HG03103 (cell line): ENCODE measurements at regions not wholly inside any gene's neighbourhood (a gene's known extent, or its start where the extent isn't known, plus 50 kb on each side); places are given as distances from the start of the nearest gene placed in this dataset.
"Not testable (repeated sequence)": the region's sequence is repeated elsewhere in the genome, so short reads cannot be mapped to it uniquely, and the experiment has no call there.

Experiments used
- ATAC-seq: cut with Tn5 transposase; IDR thresholded peaks from one replicate; pipeline ENCODE4 v1.9.1; 2021; ENCODE audit warnings: low read depth; ENCODE audit not compliant: unreplicated experiment

DNA sequence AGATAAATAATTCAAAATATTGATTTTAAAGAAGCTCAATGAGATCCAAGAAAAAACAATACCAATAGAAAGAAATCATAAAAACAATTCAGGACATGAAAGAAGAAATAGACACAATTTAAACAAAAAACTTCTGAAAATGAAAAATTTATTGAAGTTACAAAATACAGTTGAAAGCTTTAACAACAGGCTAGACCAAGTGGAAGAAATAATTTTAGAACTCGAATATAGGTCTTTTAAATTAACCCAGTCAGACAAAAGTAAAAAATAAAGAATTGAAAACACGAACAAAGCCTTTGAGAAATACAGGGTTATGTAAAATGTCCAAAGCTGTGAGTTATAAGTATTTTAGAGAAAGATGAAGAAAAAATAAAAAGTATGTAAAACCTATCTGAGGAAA lies 152.4 kb upstream of the SMIM30 start:
- no peak for ATAC-seq

DNA sequence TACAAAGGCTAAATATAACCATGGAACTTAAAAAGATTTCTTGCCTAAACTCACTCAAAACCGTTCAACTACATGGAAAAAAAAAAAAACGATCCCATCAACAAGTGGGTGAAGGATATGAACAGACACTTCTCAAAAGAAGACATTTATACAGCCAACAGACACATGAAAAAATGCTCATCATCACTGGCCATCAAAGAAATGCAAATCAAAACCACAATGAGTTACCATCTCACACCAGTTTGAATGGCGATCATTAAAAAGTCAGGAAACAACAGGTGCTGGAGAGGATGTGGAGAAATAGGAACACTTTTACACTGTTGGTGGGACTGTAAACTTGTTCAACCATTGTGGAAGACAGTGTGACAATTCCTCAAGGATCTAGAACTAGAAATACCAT lies 151.2 kb upstream of the SMIM30 start:
- ATAC-seq: not testable (repeated sequence)

GRCh38 chr7:113268757-113269156 lies 150.4 kb upstream of the SMIM30 start:
- ATAC-seq: no peak

DNA sequence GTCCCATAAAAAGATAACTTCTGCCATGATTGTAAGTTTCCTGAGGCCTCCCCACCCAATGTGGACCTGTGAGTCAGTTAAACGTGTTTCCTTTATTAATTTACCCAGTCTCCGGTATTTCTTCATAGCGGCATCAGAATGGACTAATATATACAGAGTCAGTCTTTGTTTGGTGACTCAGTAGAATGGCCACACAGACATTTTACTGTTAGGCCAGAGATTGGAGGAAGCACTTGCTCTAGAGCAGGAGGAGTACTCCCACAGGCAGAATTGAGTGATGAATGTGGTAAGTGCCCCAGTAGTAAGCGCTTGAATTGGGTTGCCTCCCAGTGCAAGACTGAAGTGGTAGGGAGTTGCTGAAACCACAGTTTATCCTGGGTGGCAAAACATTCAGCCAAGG lies 149.5 kb upstream of the SMIM30 start:
- ATAC-seq: no peak

DNA sequence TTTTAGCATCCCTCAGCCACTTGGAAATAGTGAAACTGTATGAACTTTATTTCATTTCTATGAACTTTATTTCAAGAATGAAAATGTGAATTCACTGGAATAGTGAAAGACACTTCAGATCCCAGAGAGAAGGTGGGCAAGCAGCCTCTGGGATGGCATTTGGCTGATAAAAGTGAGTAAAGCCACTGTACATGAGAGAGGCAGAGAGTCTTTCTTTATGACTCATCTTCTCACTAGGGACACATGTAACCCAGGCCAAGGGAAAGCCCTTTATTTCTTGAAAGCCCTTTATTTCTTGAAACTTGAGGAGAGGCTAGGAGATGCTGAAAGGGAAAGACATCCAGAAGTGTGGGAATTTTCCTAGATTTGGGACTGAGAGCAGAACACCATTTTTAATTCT lies 148.9 kb upstream of the SMIM30 start:
- ATAC-seq: no peak

DNA sequence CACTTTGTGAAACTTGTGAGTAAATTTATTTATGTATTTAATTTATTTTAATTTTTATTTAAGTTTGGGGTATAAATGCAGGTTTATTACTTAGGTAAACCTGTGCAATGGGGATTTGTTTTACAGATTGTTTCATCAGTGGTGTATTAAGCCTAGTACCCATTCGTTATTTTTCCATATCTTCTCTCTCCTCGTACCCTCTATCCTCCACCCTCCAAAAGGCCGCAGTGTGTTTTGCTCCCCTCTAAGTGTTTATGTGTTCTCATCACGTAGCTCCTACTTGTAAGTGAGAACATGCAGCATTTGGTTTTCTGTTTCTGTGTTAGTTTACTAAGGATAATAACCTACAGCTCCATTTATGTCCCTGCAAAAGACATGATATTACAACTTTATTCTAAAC lies 145.4 kb upstream of the SMIM30 start:
- ATAC-seq: no peak

GRCh38 chr7:113263215-113263742 lies 144.9 kb upstream of the SMIM30 start:
- not testable (repeated sequence) for ATAC-seq

GRCh38 chr7:113256883-113257531 lies 138.7 kb upstream of the SMIM30 start:
- ATAC-seq: no peak

DNA sequence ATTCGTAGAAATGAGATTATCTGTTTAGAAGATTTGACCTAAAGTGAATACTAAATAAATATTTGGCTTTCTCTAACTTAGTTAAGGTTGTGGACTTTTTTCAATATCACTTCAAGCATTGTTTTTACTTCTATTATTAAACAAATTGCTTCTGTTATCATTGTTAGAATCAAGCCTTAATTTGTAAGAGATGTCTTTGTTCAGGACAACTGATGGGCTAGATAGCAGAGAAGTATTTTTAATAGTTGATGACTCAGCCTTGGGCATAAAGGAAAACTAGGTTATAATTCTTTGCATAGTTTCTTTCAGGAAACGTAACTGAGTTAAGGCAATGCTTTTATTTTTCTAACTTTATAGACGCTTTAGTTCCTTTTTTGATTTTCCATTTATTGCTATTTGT lies 128.8 kb upstream of the SMIM30 start:
- no peak for ATAC-seq

- ATAC-seq: no peak
Observed at GRCh38 chr7:113246738-113247137, 128.4 kb upstream of the SMIM30 start.

GRCh38 chr7:113232885-113233284 lies 114.5 kb upstream of the SMIM30 start:
- no peak for ATAC-seq

DNA sequence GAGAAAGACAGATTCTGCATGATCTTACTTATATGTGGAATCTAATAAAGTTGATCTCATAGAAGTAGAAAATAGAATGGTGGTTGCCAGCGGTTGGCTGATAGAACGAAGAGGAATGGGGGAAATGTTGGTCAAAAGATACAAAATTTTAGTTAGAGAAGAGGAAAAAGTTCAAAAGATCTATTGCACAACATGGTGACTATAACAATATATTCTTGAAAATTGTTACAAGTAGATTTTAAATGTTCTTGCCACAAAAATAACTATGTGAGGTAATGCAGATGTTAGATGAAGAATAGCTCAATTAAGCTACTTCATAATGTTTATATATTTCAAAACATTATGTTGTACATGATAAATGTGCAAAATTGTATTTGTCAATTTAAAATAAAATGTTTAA lies 112.3 kb upstream of the SMIM30 start:
- no peak for ATAC-seq

GRCh38 chr7:113217314-113217713 lies 99.0 kb upstream of the SMIM30 start:
- no peak for ATAC-seq

DNA sequence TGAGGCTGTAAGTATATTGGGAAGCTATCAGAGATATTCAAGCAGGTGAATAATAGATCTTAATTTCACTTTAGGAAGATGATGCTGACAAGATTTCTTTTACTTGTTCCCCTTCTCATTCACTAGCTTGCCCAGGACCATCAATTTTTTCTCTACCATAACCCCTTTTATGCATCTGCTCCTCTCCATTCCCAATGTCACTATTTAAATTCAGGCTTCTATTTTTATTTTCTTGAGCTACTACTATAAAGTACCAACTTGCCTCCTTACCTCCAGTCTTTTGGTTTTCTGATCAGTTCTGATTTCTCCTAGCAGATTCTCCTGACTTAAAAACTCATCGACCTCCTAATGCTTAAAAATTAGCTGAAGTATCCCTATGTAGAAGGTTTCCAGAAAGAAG lies 97.7 kb upstream of the SMIM30 start:
- no peak for ATAC-seq

DNA sequence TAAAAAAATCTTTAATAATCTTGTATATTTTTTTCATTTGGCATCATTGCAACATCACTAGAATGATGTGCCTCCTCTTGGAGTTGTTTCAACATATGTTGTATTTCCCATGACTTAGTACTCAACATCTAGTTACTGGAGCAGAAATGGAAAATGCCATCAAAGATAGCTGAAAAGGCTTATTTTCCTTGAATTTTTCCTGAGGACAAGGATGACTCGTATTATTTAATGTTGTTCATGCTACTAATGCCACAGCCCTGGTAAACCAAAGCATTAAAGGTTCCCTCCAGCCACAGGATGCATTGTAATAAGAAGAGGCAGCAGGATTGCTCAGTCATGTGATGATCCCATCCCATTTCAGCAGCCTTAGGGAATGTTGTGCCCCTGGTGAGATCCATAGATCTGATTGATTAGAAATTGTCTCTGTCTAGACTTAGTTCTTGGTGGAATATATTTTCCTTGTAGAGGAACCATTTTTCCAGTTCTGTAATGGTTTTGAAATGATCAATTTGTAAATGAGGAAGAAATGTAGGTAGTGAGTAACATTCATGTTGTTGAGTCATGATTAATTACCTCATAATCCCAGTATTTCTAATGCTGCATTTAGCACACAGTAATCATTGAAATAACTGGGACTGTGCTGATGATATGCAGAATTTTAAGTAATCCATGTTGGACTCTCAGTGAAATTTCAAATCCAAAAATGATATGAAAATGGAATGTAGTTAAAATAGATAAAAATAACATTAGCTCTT lies 91.3 kb upstream of the SMIM30 start:
- ATAC-seq: no peak

GRCh38 chr7:113207931-113208330 lies 89.6 kb upstream of the SMIM30 start:
- ATAC-seq: no peak

- ATAC-seq: no peak
Observed at GRCh38 chr7:113207441-113207840, 89.1 kb upstream of the SMIM30 start.

- no peak for ATAC-seq
Observed at GRCh38 chr7:113204415-113204814, 86.1 kb upstream of the SMIM30 start.

DNA sequence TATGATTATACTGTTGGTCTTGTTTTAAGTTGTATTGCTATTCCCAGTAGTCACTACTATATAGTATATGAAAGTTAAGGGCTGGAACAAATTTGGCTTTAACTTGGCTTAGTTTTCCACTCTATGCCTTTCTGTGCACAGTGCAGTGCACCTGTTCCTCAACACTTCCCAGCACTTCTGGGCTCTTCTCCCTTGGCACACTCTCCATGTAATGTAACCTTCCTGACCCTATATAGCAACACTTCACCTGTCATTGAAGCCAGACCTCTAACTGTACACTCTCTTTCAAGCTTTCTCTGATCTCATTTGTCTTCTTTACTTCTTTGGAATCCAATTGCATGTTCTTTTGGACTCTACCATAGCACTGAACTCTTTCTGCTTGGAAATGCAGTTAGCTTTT lies 83.9 kb upstream of the SMIM30 start:
- ATAC-seq: no peak

DNA sequence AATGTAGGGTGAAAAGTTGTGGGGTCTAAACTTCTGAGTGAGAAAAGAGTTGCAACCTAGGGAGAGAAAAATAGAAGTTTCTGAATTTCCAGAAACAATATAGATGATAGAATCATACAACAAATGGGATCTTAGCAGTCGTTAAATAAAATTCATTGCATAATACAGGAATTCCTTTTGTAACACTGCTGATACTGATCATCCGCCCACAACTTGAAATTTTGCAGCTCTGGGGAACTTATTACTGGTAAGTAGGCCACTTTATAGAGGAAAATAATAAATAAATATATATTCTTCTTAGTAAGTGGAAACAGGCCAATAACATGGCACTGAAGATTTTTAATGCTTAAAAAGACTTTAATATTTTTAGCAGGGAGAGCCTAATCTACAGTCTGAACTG lies 81.9 kb upstream of the SMIM30 start:
- ATAC-seq: no peak

GRCh38 chr7:113199841-113200240 lies 81.5 kb upstream of the SMIM30 start:
- no peak for ATAC-seq

DNA sequence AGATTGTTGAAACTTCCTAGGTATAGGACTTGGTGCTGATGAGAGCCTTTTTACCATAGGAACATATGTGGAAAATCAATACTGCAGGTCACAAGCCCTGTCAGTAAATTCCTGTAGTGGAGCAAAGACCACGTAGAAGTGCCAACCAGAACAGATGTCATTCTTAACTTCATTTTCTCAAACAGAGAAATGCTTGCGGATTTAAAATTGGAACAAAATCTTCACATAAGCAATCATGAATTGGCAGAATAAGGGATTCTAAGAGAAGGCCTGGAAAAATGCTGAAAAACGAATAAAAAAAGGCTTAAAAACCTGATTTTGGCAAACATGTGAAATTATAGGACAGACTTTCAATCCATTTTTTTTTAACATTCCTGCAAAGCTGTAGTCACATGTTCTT lies 80.8 kb upstream of the SMIM30 start:
- no peak for ATAC-seq
